HG03103 (cell line): ENCODE measurements at regions not wholly inside any gene's neighbourhood (a gene's known extent, or its start where the extent isn't known, plus 50 kb on each side); places are given as distances from the start of the nearest gene placed in this dataset.
"Not testable (repeated sequence)": the region's sequence is repeated elsewhere in the genome, so short reads cannot be mapped to it uniquely, and the experiment has no call there.

Source experiments
- ATAC-seq: cut with Tn5 transposase; IDR thresholded peaks from one replicate; pipeline ENCODE4 v1.9.1; 2021; ENCODE audit warnings: low read depth; ENCODE audit not compliant: unreplicated experiment

DNA sequence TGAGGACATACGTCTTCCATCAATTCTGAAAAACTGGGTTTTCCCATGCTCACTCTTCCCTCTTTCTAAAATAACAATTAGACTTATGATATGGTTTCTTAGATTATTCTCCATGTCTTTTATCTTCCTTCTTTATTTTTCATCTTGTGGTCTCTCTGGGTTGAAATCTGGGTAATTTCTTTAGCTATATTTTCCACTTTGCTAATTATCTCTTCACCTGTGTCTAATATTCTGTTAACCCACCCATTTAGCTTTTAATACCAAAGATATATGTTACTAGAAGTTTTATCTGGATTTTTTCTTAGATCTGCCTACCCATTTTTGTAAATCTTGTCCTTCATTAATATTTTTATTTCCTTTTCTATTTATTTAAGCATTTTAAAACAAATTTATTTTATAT lies 121.8 kb downstream of the TENT5A start:
- no peak for ATAC-seq

DNA sequence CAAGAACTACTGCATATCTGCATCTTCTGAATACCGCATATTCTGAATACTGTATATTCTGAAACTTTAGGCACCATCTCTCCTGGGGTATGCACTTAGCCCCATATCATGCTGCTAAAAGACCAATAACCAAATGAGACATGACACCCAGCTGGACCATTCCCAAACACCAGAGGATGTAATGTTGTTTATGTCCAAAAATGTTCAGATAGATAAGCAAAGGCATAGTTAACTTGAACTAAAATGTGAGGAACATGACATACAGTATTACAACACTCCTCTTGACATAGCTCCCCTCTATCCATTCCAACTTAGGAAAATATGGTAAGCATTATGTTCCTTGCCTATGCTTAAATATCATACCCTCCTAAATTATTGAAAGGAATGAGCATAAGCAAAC lies 127.3 kb downstream of the TENT5A start:
- no peak for ATAC-seq

DNA sequence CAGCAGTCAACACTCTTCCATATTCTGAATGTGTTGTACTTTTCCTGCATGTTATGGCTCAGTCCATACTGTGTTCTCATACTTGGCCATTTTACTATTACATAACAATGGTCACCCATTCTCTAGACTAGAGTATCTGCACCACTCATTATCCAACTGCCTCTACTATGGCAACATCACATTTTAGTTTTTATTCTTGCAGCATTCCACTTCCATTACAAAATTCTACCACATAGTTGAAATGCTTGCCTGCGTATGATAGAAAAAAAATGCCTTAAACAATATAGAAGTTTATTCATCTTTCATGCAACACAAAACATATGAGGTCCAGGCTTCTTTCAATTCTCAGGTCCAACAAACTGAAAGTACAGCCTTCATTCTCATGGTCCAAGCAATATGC lies 128.0 kb downstream of the TENT5A start:
- ATAC-seq = no peak

DNA sequence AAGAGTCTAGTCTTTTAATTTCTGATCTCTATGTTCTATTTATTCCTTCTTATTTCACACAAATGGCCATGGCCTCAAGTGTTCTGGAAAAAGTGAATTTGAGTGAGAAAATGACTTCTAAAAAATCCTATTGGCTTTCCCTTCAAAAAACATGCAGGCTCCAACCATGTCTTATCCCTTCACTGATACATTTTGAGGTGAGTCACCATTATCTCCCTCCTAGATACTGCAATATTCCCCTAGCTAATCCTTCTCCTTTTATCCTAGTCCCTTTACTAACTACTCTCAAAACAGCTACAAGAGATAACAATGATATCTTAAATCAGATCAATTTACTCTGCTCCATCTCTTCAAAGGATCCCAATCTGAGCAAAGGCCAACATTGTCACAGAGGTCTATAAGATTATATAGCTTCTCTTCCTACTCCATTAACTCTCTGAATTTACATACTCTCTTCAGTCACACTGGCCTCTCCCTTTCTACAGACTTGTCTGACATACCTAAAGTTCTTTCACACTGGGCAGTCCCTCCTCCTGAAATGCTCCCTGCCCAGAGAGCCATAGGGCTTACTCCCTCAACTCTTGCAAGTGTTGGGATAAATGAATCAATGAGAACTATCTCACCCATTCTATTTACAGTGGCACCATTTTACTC lies 129.2 kb downstream of the TENT5A start:
- no peak for ATAC-seq

DNA sequence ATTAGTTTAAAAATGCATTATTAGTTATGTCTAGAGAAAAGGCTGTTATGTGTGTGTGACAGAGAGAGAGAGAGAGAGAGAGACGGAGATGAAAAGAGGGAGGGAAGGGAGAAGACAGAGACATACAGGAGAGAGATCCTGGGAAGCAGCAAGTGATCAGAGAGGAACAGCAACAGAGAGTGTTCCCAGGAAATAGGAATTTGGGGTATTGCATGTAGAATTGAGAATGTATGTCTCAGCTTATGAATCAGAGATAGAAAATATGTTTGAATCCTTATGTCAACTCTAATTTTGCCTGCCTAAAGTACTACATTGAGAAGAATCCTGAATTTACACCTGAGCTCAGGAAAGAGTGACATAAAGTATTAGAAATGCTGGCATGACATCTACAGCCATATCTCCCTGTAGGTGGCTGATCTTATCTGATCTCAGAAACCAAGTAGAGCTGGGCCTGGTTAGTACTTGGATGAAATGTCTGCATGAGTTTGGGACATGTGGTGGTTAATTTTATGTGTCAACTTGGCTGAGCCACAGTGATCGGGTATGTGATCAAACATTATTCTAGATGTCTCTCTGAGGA lies 130.6 kb downstream of the TENT5A start:
- ATAC-seq = no peak

DNA sequence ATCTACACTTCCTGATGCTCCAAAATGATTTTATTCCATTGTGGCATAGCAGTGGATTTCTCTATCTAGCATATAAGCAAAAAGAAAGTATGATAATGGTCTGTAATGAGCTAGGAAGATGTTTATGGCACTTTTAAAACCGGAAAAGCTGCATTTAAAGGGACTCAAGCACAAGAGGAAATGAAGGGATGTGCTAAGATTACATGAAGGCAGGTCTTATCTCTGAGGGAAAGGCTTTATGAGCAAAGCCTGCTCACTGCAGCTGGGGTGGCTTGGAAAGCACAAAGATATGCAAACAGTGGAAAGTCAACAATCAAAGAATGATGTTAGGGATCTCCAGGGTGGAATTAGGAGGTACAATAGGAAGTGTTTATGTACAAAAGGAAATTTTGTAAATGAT lies 138.2 kb downstream of the TENT5A start:
- no peak for ATAC-seq

DNA sequence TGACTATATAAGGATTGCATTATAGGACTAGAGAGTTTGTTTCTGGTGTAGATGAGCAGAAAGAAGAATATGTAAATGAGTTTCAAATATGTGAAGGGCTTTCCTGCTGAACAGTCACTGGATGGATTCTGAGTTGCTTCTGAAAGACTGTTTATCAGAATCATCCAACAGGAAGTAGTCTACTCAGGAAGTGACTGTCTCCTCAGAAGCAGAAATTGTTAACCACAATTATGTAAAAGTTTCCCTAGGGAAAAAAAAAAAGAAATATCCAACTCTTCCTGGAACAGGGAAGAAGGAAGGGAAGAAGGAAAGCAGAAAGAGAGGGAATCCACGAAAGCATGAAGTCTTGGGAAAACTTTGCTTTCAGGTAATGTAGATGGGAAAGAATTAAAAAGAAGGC lies 138.9 kb downstream of the TENT5A start:
- ATAC-seq = no peak

DNA sequence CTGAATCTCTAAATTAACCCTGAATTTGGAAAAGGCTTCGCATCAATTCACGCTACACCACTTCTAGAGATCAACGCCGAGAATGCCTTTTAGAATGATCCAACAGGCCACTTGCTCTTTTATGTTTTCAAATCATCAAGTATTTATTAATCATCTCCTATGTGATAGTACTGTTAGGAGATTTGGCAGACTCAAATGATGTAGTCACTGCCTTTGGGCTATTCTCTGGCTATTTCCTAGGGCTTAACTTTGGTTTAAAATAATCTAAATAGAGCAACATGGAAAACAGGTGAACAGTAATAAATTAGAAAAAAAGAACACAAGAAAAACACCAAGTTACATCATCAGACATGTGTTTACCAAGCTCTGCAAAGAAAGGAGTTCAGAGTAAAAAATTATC lies 140.3 kb downstream of the TENT5A start:
- ATAC-seq = no peak

DNA sequence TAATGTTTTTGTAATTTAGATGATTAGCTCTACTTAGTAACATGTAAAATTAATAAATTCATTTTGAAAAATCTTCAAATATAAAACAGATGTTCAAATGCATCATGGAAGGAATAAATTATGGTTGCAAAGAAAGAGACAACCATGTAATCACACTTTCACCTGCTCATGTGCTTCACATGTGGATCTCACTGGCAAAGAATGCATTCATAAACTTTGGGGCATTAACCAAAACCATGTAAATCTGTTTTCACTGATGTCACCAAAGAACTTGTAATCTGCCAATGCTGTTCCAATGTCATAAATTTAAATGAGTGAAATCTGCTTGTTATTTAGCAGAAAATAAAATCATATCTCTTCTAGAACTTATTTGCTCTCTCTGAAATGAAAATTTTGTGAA lies 142.7 kb downstream of the TENT5A start:
- no peak for ATAC-seq

DNA sequence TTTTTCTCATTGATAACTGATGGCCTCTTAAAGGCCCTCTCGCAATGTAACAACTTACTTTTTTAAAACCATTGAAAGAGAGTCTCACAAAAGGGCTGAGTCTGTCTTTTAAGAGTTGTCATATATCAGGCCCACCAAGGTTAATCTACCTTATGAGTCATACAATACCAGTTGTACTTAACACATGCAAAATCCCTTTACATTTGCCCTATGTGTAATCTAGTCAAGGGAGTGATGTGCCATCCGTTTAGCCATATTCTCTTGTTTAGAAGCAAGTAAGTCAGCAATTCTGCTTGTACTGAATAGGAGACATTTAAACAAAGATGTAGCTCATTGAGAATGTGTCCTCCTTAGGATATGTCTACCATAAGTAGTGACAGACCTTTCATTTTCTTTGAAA lies 143.7 kb downstream of the TENT5A start:
- no peak for ATAC-seq

DNA sequence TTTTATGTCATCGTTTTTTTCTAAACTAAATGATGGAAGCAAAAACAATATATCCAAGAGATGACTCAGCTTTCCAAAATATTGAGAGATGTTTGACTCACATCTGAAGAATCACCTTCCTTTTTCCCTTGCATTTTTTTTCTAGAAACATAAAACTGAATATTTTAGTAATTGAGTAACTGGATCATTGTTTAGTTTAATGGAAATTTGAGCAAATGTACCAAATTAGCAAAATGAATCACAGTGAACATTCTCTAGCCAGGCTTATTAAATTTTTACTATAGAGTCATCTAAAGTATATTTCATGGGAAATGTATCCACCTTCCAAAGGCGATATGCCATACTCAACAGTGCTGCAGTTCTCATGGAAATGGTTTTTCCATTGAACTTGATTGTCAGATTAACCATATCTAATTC lies 145.5 kb downstream of the TENT5A start:
- ATAC-seq = no peak

DNA sequence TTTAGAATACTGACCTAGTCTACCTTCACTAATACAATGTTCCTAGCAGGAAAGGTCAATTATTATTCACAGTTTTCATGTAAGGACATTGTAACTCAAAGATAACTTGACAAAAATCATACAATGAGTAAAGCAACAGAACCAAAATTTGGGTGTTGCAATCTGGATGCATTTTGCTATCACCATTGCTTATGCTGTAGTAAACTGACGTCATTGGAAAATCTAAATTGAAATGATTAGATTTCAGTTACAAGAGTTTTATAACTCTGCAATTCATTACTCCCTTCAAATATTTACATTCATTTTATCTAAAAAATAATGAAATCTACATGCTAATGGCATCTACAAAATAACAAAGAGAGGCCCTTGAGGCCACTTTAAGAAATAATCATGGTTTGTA lies 147.0 kb downstream of the TENT5A start:
- ATAC-seq = no peak

DNA sequence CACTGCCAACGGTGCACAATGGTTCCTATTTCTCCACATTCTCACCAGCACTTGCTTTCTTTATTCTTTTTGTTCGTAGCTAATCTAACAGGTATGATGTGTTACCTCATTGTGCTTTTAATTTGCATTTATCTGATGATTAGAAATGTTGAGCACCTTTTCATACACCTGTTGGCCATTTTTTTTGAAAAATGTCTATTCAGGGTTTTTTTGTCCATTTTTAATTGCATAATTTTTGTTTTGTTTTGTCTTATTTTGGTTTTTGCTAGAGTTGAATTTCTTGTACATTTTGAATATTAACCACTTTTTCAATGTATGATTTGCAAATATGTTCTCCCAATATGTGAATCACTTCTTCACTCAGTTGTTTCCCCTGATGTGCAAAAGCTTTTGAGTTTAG lies 150.6 kb downstream of the TENT5A start:
- ATAC-seq = no peak

DNA sequence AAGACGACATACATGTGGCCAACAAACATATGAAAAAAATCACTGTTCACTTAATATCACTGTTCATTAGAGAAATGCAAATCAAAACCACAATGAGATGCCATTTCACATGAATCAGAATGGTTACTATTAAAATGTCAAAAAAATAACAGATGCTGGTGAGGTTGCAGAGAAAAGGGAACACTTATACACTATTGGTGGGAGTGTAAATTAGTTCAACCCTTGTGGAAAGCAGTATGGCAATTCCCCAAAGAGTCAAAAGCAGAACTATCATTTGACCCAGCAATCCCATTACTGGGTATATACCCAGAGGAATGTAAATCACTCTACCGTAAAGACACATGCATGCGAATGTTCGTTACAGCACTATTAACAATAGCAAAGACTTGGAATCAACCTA lies 152.0 kb downstream of the TENT5A start:
- not testable (repeated sequence) for ATAC-seq

DNA sequence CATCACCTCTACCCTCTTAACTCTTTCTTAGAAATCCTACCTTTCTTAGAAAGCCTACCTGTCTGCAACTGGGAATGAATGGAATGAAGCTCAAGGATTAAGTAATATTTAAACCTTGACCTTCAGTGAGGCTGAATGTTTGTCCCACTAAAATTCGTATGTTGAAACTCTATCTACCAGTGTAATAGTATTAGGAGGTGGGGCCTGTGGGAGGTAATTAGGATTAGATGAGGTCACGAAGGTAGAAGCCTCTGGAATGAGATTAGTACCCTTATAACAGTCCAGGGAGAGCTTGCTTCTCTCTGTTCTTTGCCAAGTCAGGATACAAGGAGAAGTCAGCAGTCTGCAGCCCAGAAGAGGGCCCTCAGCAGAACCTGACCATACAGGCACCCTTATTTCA lies 158.0 kb downstream of the TENT5A start:
- no peak for ATAC-seq

DNA sequence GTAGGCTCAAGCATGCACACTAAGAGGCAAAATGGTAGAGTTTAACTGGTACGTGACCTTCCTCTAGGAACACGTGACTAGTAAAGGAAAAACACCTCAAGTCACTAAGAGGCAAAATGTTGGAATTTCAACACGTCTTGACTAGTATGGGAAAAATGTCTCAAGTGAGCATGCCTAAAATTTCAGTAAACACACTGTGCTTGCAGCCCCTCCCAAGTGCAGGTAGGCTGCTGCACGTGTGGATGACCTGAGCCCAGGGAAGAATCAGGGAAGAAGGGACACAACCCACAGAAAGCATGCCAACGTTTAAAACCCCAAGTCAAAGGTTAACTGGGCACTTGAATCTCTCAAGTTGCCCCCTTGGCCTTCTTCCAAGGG lies 162.2 kb downstream of the TENT5A start:
- no peak for ATAC-seq

DNA sequence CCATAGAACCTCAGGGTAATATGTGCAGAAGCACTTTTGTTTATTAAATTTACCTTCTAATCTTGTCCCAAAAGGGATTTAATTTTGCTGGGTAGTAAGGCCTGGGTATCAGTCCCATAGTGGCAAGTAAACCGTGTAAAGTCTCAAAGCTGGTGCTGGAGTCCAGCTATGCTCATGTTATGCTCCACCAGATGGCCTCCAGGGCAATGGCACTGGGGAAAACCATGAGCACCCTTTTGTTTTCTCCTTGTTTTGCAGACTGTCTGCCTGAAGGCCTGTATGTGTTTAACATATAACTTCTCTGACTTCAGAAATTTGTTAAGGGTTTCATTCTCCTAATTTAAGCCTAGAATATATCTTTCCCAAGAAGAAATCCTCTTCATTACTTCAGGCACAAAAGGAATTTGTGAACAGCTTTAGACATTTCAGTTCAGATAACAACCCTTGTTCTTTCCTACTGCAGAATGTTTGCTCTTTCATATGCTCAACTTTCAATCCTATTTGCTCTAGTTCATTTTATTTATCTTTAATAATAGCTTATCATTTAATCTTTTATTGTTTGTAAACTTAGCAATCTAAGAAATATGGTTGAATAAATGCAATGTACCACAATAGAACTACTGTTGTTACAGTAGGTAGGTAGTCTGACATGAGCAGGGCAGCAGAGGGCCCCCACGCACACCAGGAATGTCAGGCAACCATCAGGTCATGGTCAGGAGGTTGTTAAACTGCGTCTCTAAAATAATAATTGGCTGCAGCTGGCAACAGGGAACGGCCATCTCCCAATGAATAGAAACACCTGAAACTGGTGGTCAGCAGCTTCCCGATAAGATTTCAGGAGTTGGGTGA lies 162.8 kb downstream of the TENT5A start:
- ATAC-seq = no peak

DNA sequence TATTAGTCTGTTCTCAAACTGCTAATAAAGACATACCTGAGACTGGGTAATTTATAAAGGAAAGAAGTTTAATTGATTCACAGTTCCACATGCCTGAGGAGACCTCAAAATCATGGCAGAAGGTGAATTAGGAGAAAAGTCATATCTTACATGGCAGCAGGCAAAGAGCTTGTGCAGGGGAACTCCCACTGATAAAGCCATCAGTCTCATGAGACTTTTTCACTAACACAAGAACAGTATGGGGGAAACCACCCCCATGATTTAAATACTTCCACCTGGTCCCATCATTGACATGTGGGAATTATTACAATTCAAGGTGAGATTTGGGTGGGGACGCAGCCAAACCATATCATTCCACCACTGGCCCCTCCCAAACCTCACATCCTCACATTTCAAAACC lies 166.8 kb downstream of the TENT5A start:
- not testable (repeated sequence) for ATAC-seq

DNA sequence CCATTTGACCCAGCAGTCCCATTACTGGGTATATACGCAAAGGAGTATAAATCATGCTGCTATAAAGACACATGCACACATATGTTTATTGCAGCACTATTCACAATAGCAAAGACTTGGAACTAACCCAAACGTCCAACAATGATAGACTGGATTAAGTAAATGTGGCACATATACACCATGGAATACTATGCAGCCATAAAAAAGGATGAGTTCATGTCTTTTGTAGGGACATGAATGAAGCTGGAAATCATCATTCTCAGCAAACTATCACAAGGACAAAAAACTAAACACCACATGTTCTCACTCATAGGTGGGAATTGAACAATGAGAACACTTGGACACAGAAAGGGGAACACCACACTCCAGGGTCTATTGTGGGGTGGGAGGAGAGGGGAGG lies 168.3 kb downstream of the TENT5A start:
- not testable (repeated sequence) for ATAC-seq

DNA sequence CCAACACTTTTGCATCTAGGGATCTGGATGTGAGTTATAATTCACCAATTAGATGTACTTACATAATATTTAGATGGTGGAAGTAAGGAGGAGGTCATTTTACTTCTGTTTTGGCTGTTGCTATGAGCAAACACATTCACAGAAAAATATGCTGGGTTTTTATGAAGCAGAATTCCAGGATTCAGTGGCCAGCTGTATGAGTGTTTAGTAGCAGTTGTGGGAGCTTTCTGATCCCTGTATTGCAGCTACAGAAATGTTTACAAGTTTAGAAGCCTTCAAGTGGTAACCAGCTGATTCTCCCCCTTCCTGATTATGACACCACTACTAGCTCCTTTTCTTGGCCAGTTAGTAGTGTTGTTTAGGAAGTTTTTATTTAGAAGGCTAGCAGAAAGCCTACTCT lies 177.0 kb downstream of the TENT5A start:
- ATAC-seq = no peak

DNA sequence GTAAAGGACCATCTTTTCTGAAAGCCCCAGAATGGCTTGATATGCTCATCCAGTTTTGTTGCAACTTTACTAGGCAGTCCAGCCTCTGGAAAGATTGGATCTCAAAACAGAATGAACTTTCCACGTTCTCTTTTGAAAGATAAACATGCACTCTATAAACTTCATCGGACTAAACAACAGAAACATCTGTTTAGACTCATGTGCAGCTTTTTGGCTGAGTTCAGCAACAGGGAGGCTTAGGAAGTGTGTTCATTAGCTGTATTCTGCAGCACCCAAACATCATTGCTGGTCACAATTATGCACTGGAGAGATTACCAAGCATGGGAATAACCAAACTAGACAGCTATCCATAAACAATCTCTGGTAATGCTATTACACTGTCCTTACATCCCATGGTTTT lies 180.5 kb downstream of the TENT5A start:
- ATAC-seq = no peak

DNA sequence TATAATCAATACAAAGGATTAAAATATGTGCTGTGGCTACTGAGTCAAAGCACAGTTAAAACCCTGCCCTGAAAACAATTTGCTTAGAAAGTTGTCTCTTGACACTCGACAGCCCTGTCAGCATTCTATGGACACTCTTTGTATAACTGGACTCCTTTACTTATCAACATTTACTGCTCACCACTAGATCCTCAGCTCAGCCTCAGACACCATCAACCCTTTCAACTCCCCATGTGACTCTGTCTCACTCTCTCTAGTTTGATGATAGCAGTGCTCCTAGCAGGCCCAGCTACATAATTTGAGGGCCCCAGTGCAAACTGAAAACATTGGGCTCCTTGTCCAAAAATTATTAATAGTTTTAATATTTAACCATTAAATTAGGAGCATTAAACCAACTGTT lies 181.8 kb downstream of the TENT5A start:
- no peak for ATAC-seq
